Right lobe of liver (tissue), 6 donors: ENCODE measurements at regions not wholly inside any gene's neighbourhood (a gene's known extent, or its start where the extent isn't known, plus 50 kb on each side); places are given as distances from the start of the nearest gene placed in this dataset.

Experiments
- ATAC-seq, 4 donors: fragments of 200-7000 bp; cut with Tn5 transposase; one replicate each; pipeline ENCODE4 v1.9.1; 2020; ENCODE audit warnings: mild to moderate bottlenecking in 4 of 4, moderate library complexity in 4 of 4
- DNase-seq, 3 donors: peaks; one replicate each; pipeline ENCODE4 v3.0.0-alpha.2; 2020
- H3K27ac ChIP-seq, 3 donors: fragments of 200-600 bp; one replicate each; pipeline ENCODE4 v1.8.0; 2022
- H3K27me3 ChIP-seq, 2 donors: fragments of 200-600 bp; one replicate each; pipeline ENCODE4 v1.8.0; 2022
- H3K36me3 ChIP-seq, 4 donors: fragments of 200-600 bp; sonication (generic) in 1 of 4; one replicate each; pipeline versions ENCODE4 v1.5.1 to v1.8.0; 2017 to 2022; ENCODE audit warnings: control low read depth in 1 of 4
- H3K4me1 ChIP-seq, 4 donors: fragments of 200-600 bp; sonication (generic) in 1 of 4; one replicate each; pipeline versions ENCODE4 v1.5.1 to v1.8.0; 2017 to 2022; ENCODE audit warnings: control low read depth in 1 of 4
- H3K4me3 ChIP-seq, 3 donors: fragments of 200-600 bp; one replicate each; pipeline ENCODE4 v1.8.0; 2022
- H3K9me3 ChIP-seq, 4 donors: fragments of 200-600 bp; sonication (generic) in 1 of 4; one replicate each; pipeline versions ENCODE4 v1.5.1 to v1.8.0; 2017 to 2022; ENCODE audit warnings: control low read depth in 1 of 4
- CTCF ChIP-seq, 4 donors: fragments of 200-600 bp in 3 of 4; fragments of 450-650 bp in 1 of 4; IDR thresholded peaks; one replicate each; pipeline versions ENCODE4 v1.5.1 to v1.8.0; 2016 to 2022; ENCODE audit warnings: antibody characterized with exemption in 4 of 4, mild to moderate bottlenecking in 2 of 4
- POLR2A ChIP-seq: fragments of 450-650 bp; IDR thresholded peaks from one replicate; pipeline ENCODE4 v1.6.1; 2017; ENCODE audit warnings: antibody characterized with exemption, mild to moderate bottlenecking
- WGBS: methylation state at CpG from one replicate; pipeline ENCODE4 v1.1.6; 2018; ENCODE audit warnings: low coverage, low lambda C conversion rate; ENCODE audit not compliant: insufficient coverage; ENCODE audit errors: missing lambda C conversion rate; 5-methylcytosine and 5-hydroxymethylcytosine counted together
- intact Hi-C, 2 donors: fragments of 100-400 bp; cut with DNase I; formaldehyde crosslinking; loops; one replicate each; pipeline versions ENCODE4 v1.11.2 to v1.14.1; 2022
- donor health status: DM: no; HTN: yes; CAD: no.
- donor health status: DM: no; HTN: no; CAD: no.
- donor health status: DM: no; HTN: no; CAD: no.
- donor health status: DM: no; HTN: yes; CAD: no.
- donor health status: DM: no; HTN: yes; CAD: no.

DNA sequence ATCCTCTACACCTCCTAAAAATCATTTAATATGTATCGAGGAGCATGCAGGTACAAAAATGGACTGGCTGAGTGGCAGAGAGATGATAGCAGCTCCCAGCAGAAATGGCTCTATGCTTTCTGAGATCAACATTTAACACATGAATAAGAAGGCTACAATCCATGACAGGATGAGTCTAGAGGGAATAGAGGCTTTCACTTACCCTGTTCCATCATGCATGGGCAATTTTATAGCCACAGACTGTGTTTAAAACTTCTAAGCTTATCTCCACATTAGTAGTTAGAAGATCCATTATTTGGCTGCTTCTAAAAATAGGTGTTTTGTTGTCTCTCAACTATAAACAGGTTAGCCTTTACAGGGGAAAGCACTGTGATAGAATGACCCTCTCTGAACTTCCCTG is 149.1 kb upstream of the ARHGAP28 start:
- no peaks in the 10 kb centered on the region for H3K9me3 ChIP-seq
- no peaks in the 10 kb centered on the region for H3K36me3 ChIP-seq
- ATAC-seq (no peak), DNase-seq (no peak)
- no peaks in the 10 kb centered on the region for H3K27me3 ChIP-seq
- no peaks in the 10 kb centered on the region for H3K4me1 ChIP-seq
- TF ChIP-seq CTCF (IDR thresholded peaks at IDR 0.05) (no peak), POLR2A (no peak)
- H3K4me3 ChIP-seq: no peak overlapping the region
- no peak overlapping the region for H3K27ac ChIP-seq
- intact Hi-C loops: no loop called here
- 73% methylated on average over 1 of the region's 1 CpG for WGBS

DNA sequence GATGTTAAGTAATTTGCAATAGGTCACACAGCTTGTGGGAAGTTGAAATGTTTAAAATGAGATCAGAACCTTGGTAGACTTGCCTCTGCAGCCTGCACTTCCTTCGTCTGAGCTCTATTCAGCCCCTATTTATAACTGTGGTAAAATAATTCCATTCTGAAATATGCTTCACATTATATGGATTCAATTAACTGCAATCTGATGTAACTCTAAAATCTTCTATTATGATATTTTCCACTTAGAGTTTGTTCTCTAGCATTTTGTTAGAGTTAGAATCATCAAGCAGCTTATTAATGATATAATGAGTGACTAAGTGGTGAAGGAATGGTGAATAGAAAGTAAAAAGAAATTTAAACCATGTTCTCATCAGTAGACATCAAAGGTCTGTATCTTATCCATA is 139.6 kb upstream of the ARHGAP28 start:
- ATAC-seq: no peak
- H3K9me3 ChIP-seq: no peaks in the 10 kb centered on the region
- no peak for DNase-seq
- no peaks in the 10 kb centered on the region for H3K4me1 ChIP-seq
- H3K27me3 ChIP-seq: no peaks in the 10 kb centered on the region
- H3K36me3 ChIP-seq: no peaks in the 10 kb centered on the region
- H3K27ac ChIP-seq: no peak overlapping the region
- TF ChIP-seq POLR2A (no peak), CTCF (IDR thresholded peaks at IDR 0.05) (no peak)
- no peak overlapping the region for H3K4me3 ChIP-seq
- WGBS: 53% methylated on average over 1 of the region's 1 CpG
- intact Hi-C loops: no loop called here

GRCh38 chr18:6590326-6590725 is 139.2 kb upstream of the ARHGAP28 start:
- TF ChIP-seq POLR2A: no peak
- H3K4me3 ChIP-seq: no peak overlapping the region
- intact Hi-C loops: no loop called here
- H3K9me3 ChIP-seq: no peaks in the 10 kb centered on the region
- no peaks in the 10 kb centered on the region for H3K4me1 ChIP-seq
- ATAC-seq (no peak), DNase-seq (no peak)
- 29% methylated on average over 3 of the region's 3 CpGs for WGBS
- H3K27me3 ChIP-seq: no peaks in the 10 kb centered on the region
- H3K36me3 ChIP-seq: no peaks in the 10 kb centered on the region
- no peak overlapping the region for H3K27ac ChIP-seq

DNA sequence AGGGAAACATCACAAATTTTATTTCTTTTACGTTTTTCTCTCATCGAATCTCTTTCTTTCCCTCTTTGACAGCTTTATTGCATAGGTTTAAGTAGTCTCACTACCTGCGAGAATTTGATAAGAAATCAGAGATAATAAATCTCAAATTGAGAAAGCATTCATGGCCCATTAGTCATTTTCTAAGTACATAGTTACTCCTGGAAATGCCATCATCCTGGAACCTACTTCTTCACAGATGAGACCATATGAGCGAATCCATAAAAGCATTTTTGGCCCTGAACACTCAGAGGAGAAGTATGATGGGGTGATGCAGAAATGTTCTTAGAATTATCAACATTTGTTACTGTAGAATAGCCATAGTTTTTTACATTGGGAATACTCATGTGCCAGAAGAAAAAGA is 138.0 kb upstream of the ARHGAP28 start:
- intact Hi-C loops: no loop called here
- no peaks in the 10 kb centered on the region for H3K9me3 ChIP-seq
- ATAC-seq: no peak
- no peak overlapping the region for H3K4me3 ChIP-seq
- no peaks in the 10 kb centered on the region for H3K27me3 ChIP-seq
- no peak overlapping the region for H3K27ac ChIP-seq
- DNase-seq: no peak
- no peaks in the 10 kb centered on the region for H3K36me3 ChIP-seq
- 56% methylated on average over 4 of the region's 4 CpGs for WGBS
- H3K4me1 ChIP-seq: no peaks in the 10 kb centered on the region
- TF ChIP-seq CTCF (IDR thresholded peaks at IDR 0.05): no peak
- no peak for TF ChIP-seq POLR2A

- Histone ChIP-seq H3K27me3 (no peaks in the 10 kb centered on the region), H3K4me3 (no peak overlapping the region), H3K9me3 (no peaks in the 10 kb centered on the region), H3K27ac (no peak overlapping the region), H3K36me3 (no peaks in the 10 kb centered on the region), H3K4me1 (no peaks in the 10 kb centered on the region)
- ATAC-seq: no peak
- TF ChIP-seq CTCF (IDR thresholded peaks at IDR 0.05): no peak
- TF ChIP-seq POLR2A: no peak
- WGBS: 88% methylated on average over 2 of the region's 2 CpGs
- no peak for DNase-seq
- intact Hi-C loops: no loop called here
Observed at GRCh38 chr18:6592522-6592921, 137.0 kb upstream of the ARHGAP28 start.
